IMR-90 (cell line): ENCODE measurements at regions not wholly inside any gene's neighbourhood (a gene's known extent, or its start where the extent isn't known, plus 50 kb on each side); places are given as distances from the start of the nearest gene placed in this dataset.
A peak's percentile ranks its signal among the peaks of the same experiment; 100 is the strongest.

Experiments
- ATAC-seq: fragments of 200-7000 bp; cut with Tn5 transposase; 2 replicates; pipeline ENCODE4 v1.9.1; 2020; ENCODE audit warnings: low read depth, mild to moderate bottlenecking, moderate library complexity
- BruUV-seq: library from RNA; stranded (reverse); fragments of 400-500 nt; replicated peaks from 2 replicates; lab custom pipeline; 2021; lab: Mats Ljungman, UMichigan
- CTCF ChIA-PET: fragments of 300-600 bp; formaldehyde crosslinking; extraction: SDS; loops from one replicate; lab custom pipeline; 2021; ENCODE audit warnings: antibody characterized with exemption; lab: Yijun Ruan, JAX
- POLR2A ChIA-PET: fragments of 300-600 bp; sonication (Branson Sonifier 250); formaldehyde crosslinking; loops from one replicate; lab custom pipeline; 2022; ENCODE audit warnings: antibody characterized with exemption; ENCODE audit not compliant: unreplicated experiment; lab: Charles Lee
- DNase-seq: peaks from one replicate; pipeline ENCODE4 v3.0.0; 2013
- H2AFZ ChIP-seq: replicated peaks from 2 replicates; pipeline ENCODE3; 2013; ENCODE audit warnings: low read length, mild to moderate bottlenecking; ENCODE audit not compliant: poor library complexity
- H2AK5ac ChIP-seq: 2 replicates; pipeline ENCODE4 v1.6.1; 2013; ENCODE audit warnings: low read depth, low read length, inconsistent platforms
- H2AK9ac ChIP-seq: replicated peaks from 2 replicates; pipeline ENCODE3; 2013; ENCODE audit warnings: mild to moderate bottlenecking, low read depth, low read length, moderate library complexity; ENCODE audit not compliant: poor library complexity
- H2BK120ac ChIP-seq: 2 replicates; pipeline ENCODE4 v1.6.1; 2013; ENCODE audit warnings: low read depth, low read length, inconsistent platforms
- H2BK15ac ChIP-seq: 3 replicates; pipeline ENCODE4 v1.6.1; 2013; ENCODE audit warnings: low read depth, low read length, inconsistent platforms
- H2BK20ac ChIP-seq: 2 replicates; pipeline ENCODE4 v1.6.1; 2013; ENCODE audit warnings: low read depth, mild to moderate bottlenecking, inconsistent platforms, low read length, moderate library complexity
- H2BK5ac ChIP-seq: 2 replicates; pipeline ENCODE4 v1.6.1; 2013; ENCODE audit warnings: mild to moderate bottlenecking, low read depth, low read length, inconsistent platforms; ENCODE audit not compliant: poor library complexity, severe bottlenecking
- H3K14ac ChIP-seq: replicated peaks from 2 replicates; pipeline ENCODE4 v1.6.1; 2013; ENCODE audit warnings: low read depth, low read length, inconsistent platforms
- H3K18ac ChIP-seq: 2 replicates; pipeline ENCODE4 v1.6.1; 2013; ENCODE audit warnings: low read depth, low read length, control low read depth
- H3K23ac ChIP-seq: 2 replicates; pipeline ENCODE4 v1.6.1; 2013; ENCODE audit warnings: low read depth, low read length, inconsistent platforms
- H3K27ac ChIP-seq: 2 replicates; pipeline ENCODE4 v1.5.1; 2013; ENCODE audit warnings: mild to moderate bottlenecking, control low read depth, low read length; ENCODE audit not compliant: insufficient read depth
- H3K27me3 ChIP-seq: 2 replicates; pipeline ENCODE4 v1.6.1; 2013; ENCODE audit warnings: low read length; ENCODE audit not compliant: control insufficient read depth, insufficient read depth
- H3K36me3 ChIP-seq: 2 replicates; pipeline ENCODE4 v1.6.1; 2013; ENCODE audit warnings: low read length, mixed read lengths; ENCODE audit not compliant: control insufficient read depth, insufficient read depth
- H3K4ac ChIP-seq: 2 replicates; pipeline ENCODE4 v1.6.1; 2013; ENCODE audit warnings: low read depth, low read length, inconsistent platforms
- H3K4me1 ChIP-seq: 2 replicates; pipeline ENCODE4 v1.6.1; 2013; ENCODE audit warnings: low read length, mixed read lengths; ENCODE audit not compliant: control insufficient read depth, insufficient read depth
- H3K4me2 ChIP-seq: 2 replicates; pipeline ENCODE4 v1.6.1; 2013; ENCODE audit warnings: low read depth, mild to moderate bottlenecking, control low read depth, low read length, moderate library complexity
- H3K4me3 ChIP-seq: 2 replicates; pipeline ENCODE4 v1.5.1; 2013; ENCODE audit warnings: low read depth, mild to moderate bottlenecking, control low read depth, low read length, moderate library complexity; ENCODE audit not compliant: insufficient read depth
- H3K56ac ChIP-seq: 2 replicates; pipeline ENCODE4 v1.6.1; 2013; ENCODE audit warnings: low read length, inconsistent platforms; ENCODE audit not compliant: insufficient read depth; ENCODE audit errors: extremely low read depth
- H3K79me1 ChIP-seq, 2 experiments: 2 replicates each; pipeline ENCODE4 v1.6.1; 2013; ENCODE audit warnings: low read length in 2 of 2, inconsistent platforms in 1 of 2, low read depth in 1 of 2
- H3K9ac ChIP-seq: 2 replicates; pipeline ENCODE4 v1.6.1; 2013; ENCODE audit warnings: low read depth, low read length, control low read depth
- H3K9me1 ChIP-seq: 2 replicates; pipeline ENCODE4 v1.6.1; 2013; ENCODE audit warnings: low read length, inconsistent platforms; ENCODE audit not compliant: insufficient read depth
- H3K9me3 ChIP-seq: 2 replicates; pipeline ENCODE4 v1.6.1; 2013; ENCODE audit warnings: low read length; ENCODE audit not compliant: control insufficient read depth, insufficient read depth
- H4K20me1 ChIP-seq: 2 replicates; pipeline ENCODE4 v1.6.1; 2013; ENCODE audit warnings: low read length, inconsistent platforms; ENCODE audit not compliant: insufficient read depth
- H4K5ac ChIP-seq: 2 replicates; pipeline ENCODE4 v1.6.1; 2013; ENCODE audit warnings: mild to moderate bottlenecking, low read depth, low read length, control low read depth
- H4K8ac ChIP-seq, 2 experiments: 2 replicates each; pipeline ENCODE4 v1.6.1; 2013; ENCODE audit warnings: low read depth in 2 of 2, low read length in 2 of 2, control low read depth in 1 of 2, inconsistent platforms in 1 of 2
- H4K91ac ChIP-seq: 2 replicates; pipeline ENCODE4 v1.6.1; 2013; ENCODE audit warnings: low read depth, low read length, inconsistent platforms; ENCODE audit not compliant: insufficient read depth
- BHLHE40 ChIP-seq: fragments of 150-350 bp; IDR thresholded peaks from 2 replicates; pipeline ENCODE4 v1.6.1; 2016; ENCODE audit warnings: mild to moderate bottlenecking, low read depth, low read length
- FOS ChIP-seq: fragments of 150-350 bp; IDR thresholded peaks from 2 replicates; pipeline ENCODE4 v1.6.1; 2016; ENCODE audit warnings: low read depth, low read length
- POLR2A ChIP-seq: IDR thresholded peaks from 2 replicates; pipeline ENCODE4 v1.6.1; 2012; ENCODE audit warnings: mild to moderate bottlenecking, low read depth, low read length
- RCOR1 ChIP-seq: IDR thresholded peaks from 2 replicates; pipeline ENCODE4 v1.6.1; 2012; ENCODE audit warnings: mild to moderate bottlenecking, low read length, improper control_type of control experiment; ENCODE audit not compliant: insufficient replicate concordance
- WGBS, 2 experiments: methylation state at CpG; one replicate each; pipeline versions ENCODE4 v1.1.5 to v1.1.7; 2013; ENCODE audit warnings: missing lambda C conversion rate in 2 of 2; ENCODE audit not compliant: insufficient read length in 1 of 2; ENCODE audit errors: extremely low coverage in 2 of 2; 5-methylcytosine and 5-hydroxymethylcytosine counted together
- dilution Hi-C: fragments of 300-500 bp; cut with HindIII; formaldehyde crosslinking; loops from one replicate; pipeline ENCODE4 v1.14.3; 2018; ENCODE audit warnings: low sequenced_read_pairs; ENCODE audit not compliant: unreplicated experiment
- in situ Hi-C: fragments of 300-500 bp; cut with MboI; formaldehyde crosslinking; loops from 3 replicates; pipeline ENCODE4 v1.14.3; 2019; ENCODE audit warnings: low sequenced_read_pairs, inconsistent platforms, mixed read lengths
- intact Hi-C: fragments of 100-400 bp; cut with micrococcal nuclease; formaldehyde crosslinking; loops from 2 replicates; pipeline ENCODE4 v1.10.0; 2022

DNA sequence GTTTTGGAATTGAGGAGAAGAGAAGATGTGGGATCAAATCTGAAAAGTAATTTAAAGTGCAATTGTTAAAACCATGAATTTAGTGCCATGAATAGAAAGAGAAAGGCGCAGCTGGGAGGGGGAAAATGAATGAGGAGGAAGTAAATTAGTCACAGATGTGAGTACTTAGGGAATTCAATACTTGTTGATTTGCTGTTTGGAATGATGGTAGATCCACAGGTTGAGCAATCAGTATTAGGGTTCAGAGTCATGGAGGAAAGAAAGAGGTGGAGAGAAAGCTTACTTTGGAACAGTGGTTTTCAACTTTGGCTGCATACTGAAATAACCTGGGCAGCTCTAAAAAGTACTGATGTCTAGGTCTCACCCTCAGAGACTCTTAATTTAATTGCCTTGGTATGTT, 229.7 kb upstream of the ASCC3 start:
- no peaks in the 10 kb centered on the region for H3K9me3 ChIP-seq
- H3K14ac ChIP-seq: no peak overlapping the region
- no peak overlapping the region for H3K4me3 ChIP-seq
- H3K9ac ChIP-seq: no peak overlapping the region
- no peak for TF ChIP-seq FOS
- no peak for TF ChIP-seq BHLHE40
- no peak for TF ChIP-seq RCOR1
- TF ChIP-seq POLR2A: no peak
- no peak overlapping the region for H2AK5ac ChIP-seq
- no peak overlapping the region for H4K5ac ChIP-seq
- H3K36me3 ChIP-seq: no peaks in the 10 kb centered on the region
- H4K8ac ChIP-seq: no peak overlapping the region
- no peak overlapping the region for H3K4ac ChIP-seq
- no CpG with 5 or more reads among the region's 1 CpG for WGBS, 2 experiments
- no peak overlapping the region for H3K27ac ChIP-seq
- no peak overlapping the region for H2BK15ac ChIP-seq
- no peak overlapping the region for H3K18ac ChIP-seq
- H2AFZ ChIP-seq: no peak overlapping the region
- H3K4me2 ChIP-seq: no peak overlapping the region
- H3K27me3 ChIP-seq: no peaks in the 10 kb centered on the region
- no peaks in the 10 kb centered on the region for H3K79me1 ChIP-seq
- no peaks in the 10 kb centered on the region for H4K20me1 ChIP-seq
- no peak overlapping the region for H2BK120ac ChIP-seq
- intact Hi-C loops: no loop called here
- H3K23ac ChIP-seq: no peak overlapping the region
- H3K9me1 ChIP-seq: no peaks in the 10 kb centered on the region
- no peak overlapping the region for H4K91ac ChIP-seq
- dilution Hi-C loops: no loop called here
- ATAC-seq: no peak
- peak; percentile 2 for DNase-seq
- ChIA-PET CTCF (no interaction called here), POLR2A (no interaction called here)
- no peak overlapping the region for H2BK5ac ChIP-seq
- no TSS peak for BruUV-seq
- no peak overlapping the region for H2AK9ac ChIP-seq
- H3K4me1 ChIP-seq: no peaks in the 10 kb centered on the region
- in situ Hi-C loops: no loop called here
- H2BK20ac ChIP-seq: no peak overlapping the region
- H3K56ac ChIP-seq: no peak overlapping the region
